Ascending aorta (tissue), 2 donors: ENCODE measurements at regions not wholly inside any gene's neighbourhood (a gene's known extent, or its start where the extent isn't known, plus 50 kb on each side); places are given as distances from the start of the nearest gene placed in this dataset.
A peak's percentile ranks its signal among the peaks of the same experiment; 100 is the strongest.

Source experiments
- DNase-seq, 2 donors: peaks; one replicate each; pipeline ENCODE4 v3.0.0-alpha.2; 2019; ENCODE audit warnings: low spot score in 2 of 2
- H3K27ac ChIP-seq, 2 donors: fragments of 200-600 bp; sonication (generic); one replicate each; pipeline ENCODE4 v1.5.1; 2016 to 2017; ENCODE audit warnings: mild to moderate bottlenecking in 1 of 2
- H3K27me3 ChIP-seq: fragments of 200-600 bp; sonication (generic); one replicate; pipeline ENCODE4 v1.5.1; 2017
- H3K36me3 ChIP-seq, 2 donors: fragments of 200-600 bp; sonication (generic); one replicate each; pipeline ENCODE4 v1.5.1; 2016
- H3K4me1 ChIP-seq, 2 donors: fragments of 200-600 bp; sonication (generic); one replicate each; pipeline ENCODE4 v1.5.1; 2016 to 2017; ENCODE audit warnings: mild to moderate bottlenecking in 1 of 2
- H3K4me3 ChIP-seq, 2 donors: fragments of 200-600 bp; sonication (generic); one replicate each; pipeline ENCODE4 v1.5.1; 2016 to 2017; ENCODE audit warnings: mild to moderate bottlenecking in 1 of 2
- H3K9me3 ChIP-seq, 2 donors: fragments of 200-600 bp; sonication (generic); one replicate each; pipeline ENCODE4 v1.5.1; 2016
- CTCF ChIP-seq, 3 experiments: fragments of 200-600 bp in 2 of 3; fragments of 450-650 bp in 1 of 3; sonication (generic) in 2 of 3; IDR thresholded peaks; one replicate each; pipeline ENCODE4 v1.5.1; 2016 to 2019; ENCODE audit warnings: antibody characterized with exemption in 3 of 3, mild to moderate bottlenecking in 1 of 3, moderate library complexity in 1 of 3
- intact Hi-C: fragments of 100-400 bp; cut with DNase I; formaldehyde crosslinking; loops from one replicate; pipeline ENCODE4 v1.15.1; 2023

DNA sequence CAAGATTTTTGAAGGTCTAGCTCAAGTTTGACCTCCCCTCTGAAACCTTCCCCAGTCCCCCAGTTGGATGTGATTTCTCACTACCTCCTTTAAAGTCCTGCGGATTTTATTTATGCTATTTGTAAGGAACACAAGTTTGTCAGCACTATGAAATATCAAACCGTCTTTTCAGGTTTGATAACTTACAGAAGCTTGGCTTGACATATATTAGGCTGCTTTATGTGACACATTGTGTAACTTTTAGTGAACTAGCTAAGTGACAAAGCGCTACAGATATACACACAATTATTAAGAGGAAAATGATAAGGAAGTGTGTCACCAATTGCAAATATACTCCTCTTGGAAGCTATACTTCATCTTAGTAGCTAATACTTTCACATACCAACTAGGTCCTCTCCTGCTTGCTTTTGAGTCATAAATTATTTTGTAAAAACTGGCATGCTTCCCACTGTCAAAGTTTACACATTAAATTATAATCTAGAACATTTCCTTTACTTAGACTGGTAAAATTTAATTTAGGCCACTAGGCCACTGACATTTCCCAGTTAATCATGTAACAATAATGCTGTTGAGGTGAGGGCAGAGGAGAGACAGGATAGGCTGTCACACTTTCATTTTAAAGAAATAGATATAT, 149.5 kb downstream of the TMTC3 start:
- H3K27ac ChIP-seq, result no peak overlapping the region
- no peak overlapping the region for H3K4me3 ChIP-seq
- TF ChIP-seq CTCF (IDR thresholded peaks at IDR 0.05), result no peak
- no peak for DNase-seq
- intact Hi-C loops, result no loop called here
- H3K9me3 ChIP-seq, result no peaks in the 10 kb centered on the region
- H3K27me3 ChIP-seq, result no peaks in the 10 kb centered on the region
- no peaks in the 10 kb centered on the region for H3K36me3 ChIP-seq
- no peaks in the 10 kb centered on the region for H3K4me1 ChIP-seq

- TF ChIP-seq CTCF (IDR thresholded peaks at IDR 0.05), result no peak
- H3K4me1 ChIP-seq, result peaks cover 3 to 4% of the 10 kb centered on the region in 2 donors
- no peak for DNase-seq
- H3K27ac ChIP-seq, result no peak overlapping the region
- no peaks in the 10 kb centered on the region for H3K36me3 ChIP-seq
- no peaks in the 10 kb centered on the region for H3K9me3 ChIP-seq
- no peaks in the 10 kb centered on the region for H3K27me3 ChIP-seq
- no peak overlapping the region for H3K4me3 ChIP-seq
- intact Hi-C loops, result no loop called here
Observed at GRCh38 chr12:88298014-88298682, 156.0 kb downstream of the TMTC3 start.

- Histone ChIP-seq H3K9me3 (no peaks in the 10 kb centered on the region), H3K4me1 (peaks cover 3 to 4% of the 10 kb centered on the region in 2 donors), H3K27ac (no peak overlapping the region), H3K27me3 (no peaks in the 10 kb centered on the region), H3K36me3 (no peaks in the 10 kb centered on the region), H3K4me3 (no peak overlapping the region)
- intact Hi-C loops, result no loop called here
- DNase-seq, result no peak
- TF ChIP-seq CTCF (IDR thresholded peaks at IDR 0.05), result no peak
Observed at GRCh38 chr12:88298761-88299242, 156.7 kb downstream of the TMTC3 start.

GRCh38 chr12:88299567-88300101, 157.5 kb downstream of the TMTC3 start:
- peak overlapping the region; percentile 33 to 38 for H3K27ac ChIP-seq
- no peak for TF ChIP-seq CTCF (IDR thresholded peaks at IDR 0.05)

DNA sequence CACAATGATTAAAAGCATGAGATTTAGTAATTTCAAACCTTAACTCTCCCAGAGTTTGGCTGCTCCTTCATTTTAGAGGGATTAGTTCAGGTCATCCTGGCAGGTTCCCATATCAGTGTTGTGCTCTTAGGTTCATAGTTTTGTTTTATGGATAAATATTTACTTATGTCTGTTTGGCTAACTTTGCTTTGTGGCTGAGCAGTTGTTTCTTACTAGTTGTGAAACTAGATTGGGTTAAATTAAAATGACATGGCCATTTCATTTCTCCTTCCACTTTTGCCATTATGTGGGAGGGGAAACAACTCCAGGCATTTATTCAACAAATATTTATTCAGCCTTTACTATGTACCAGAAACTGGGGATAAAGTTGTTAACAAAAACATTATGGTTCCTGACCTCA, 158.8 kb downstream of the TMTC3 start:
- Histone ChIP-seq H3K27ac (no peak overlapping the region), H3K36me3 (no peaks in the 10 kb centered on the region), H3K9me3 (no peaks in the 10 kb centered on the region), H3K4me1 (peaks cover 3 to 4% of the 10 kb centered on the region in 2 donors), H3K27me3 (no peaks in the 10 kb centered on the region), H3K4me3 (no peak overlapping the region)
- DNase-seq, result no peak
- intact Hi-C loops, result no loop called here
- no peak for TF ChIP-seq CTCF (IDR thresholded peaks at IDR 0.05)

More at GRCh38 chr12:88299567-88300101, 157.5 kb downstream of the TMTC3 start:
- Histone ChIP-seq H3K36me3 (no peaks in the 10 kb centered on the region), H3K9me3 (no peaks in the 10 kb centered on the region), H3K27me3 (no peaks in the 10 kb centered on the region), H3K4me1 (peaks cover 3 to 4% of the 10 kb centered on the region in 2 donors), H3K4me3 (no peak overlapping the region)
- no peak for DNase-seq
- intact Hi-C loops, result no loop called here
